ENCODE measurements at regions not wholly inside any gene's neighbourhood (a gene's known extent, or its start where the extent isn't known, plus 50 kb on each side); places are given as distances from the start of the nearest gene placed in this dataset.

GRCh38 chr7:130970696-130971095, 236.7 kb upstream of the KLF14 start:
- ATAC-seq, result peak; percentile 11 to 15

GRCh38 chr7:130971297-130971696, 237.3 kb upstream of the KLF14 start:
- ATAC-seq, result peak; percentile 57 to 59

GRCh38 chr7:130972201-130972600, 238.2 kb upstream of the KLF14 start:
- no peak for ATAC-seq

- ATAC-seq, result peak; percentile 18 to 20
Measured at GRCh38 chr7:130973637-130974036, 239.6 kb upstream of the KLF14 start.

- ATAC-seq, result no peak
Measured at GRCh38 chr7:130974169-130974568, 240.2 kb upstream of the KLF14 start.

- no peak for ATAC-seq
Measured at GRCh38 chr7:130974794-130975193, 240.8 kb upstream of the KLF14 start.

- ATAC-seq, result no peak
Measured at GRCh38 chr7:130975731-130976130, 241.7 kb upstream of the KLF14 start.

- ATAC-seq, result peak; percentile 66 to 76
Measured at GRCh38 chr7:130982160-130982638, 248.2 kb upstream of the KLF14 start.

- ATAC-seq, result no peak
Measured at GRCh38 chr7:130982651-130983050, 248.6 kb upstream of the KLF14 start.

GRCh38 chr7:130985361-130985760, 251.4 kb upstream of the KLF14 start:
- peak; percentile 50 to 67 for ATAC-seq

- peak in 1 of 2 donors; percentile 13 for ATAC-seq
Measured at GRCh38 chr7:130986261-130986690, 252.3 kb upstream of the KLF14 start.

GRCh38 chr7:130987092-130987491, 253.1 kb upstream of the KLF14 start:
- ATAC-seq, result no peak

- ATAC-seq, result peak; percentile 74 to 79
Measured at GRCh38 chr7:130988443-130988842, 254.4 kb upstream of the KLF14 start.

GRCh38 chr7:130989101-130989795, 255.2 kb upstream of the KLF14 start:
- ATAC-seq, result no peak

- ATAC-seq, result no peak
Measured at GRCh38 chr7:130990178-130990832, 256.3 kb upstream of the KLF14 start.

GRCh38 chr7:130993671-130994365, 259.8 kb upstream of the KLF14 start:
- no peak for ATAC-seq

GRCh38 chr7:130994378-130995115, 260.5 kb upstream of the KLF14 start:
- ATAC-seq, result no peak

GRCh38 chr7:130995252-130996081, 261.5 kb upstream of the KLF14 start:
- peak; percentile 46 to 50 for ATAC-seq

- no peak for ATAC-seq
Measured at GRCh38 chr7:130996205-130996832, 262.3 kb upstream of the KLF14 start.

GRCh38 chr7:130996833-130997231, 262.8 kb upstream of the KLF14 start:
- ATAC-seq, result peak; percentile 67 to 75

- no peak for ATAC-seq
Measured at GRCh38 chr7:130998993-130999602, 265.1 kb upstream of the KLF14 start.
